WTC11 (cell line): ENCODE measurements at regions not wholly inside any gene's neighbourhood (a gene's known extent, or its start where the extent isn't known, plus 50 kb on each side); places are given as distances from the start of the nearest gene placed in this dataset.

ENCODE experiments used
- ATAC-seq: fragments of 200-7000 bp; cut with Tn5 transposase; 2 replicates; pipeline ENCODE4 v1.10.0; 2021; ENCODE audit warnings: mild to moderate bottlenecking, moderate library complexity
- CTCF ChIA-PET: fragments of 300-600 bp; sonication (Branson Sonifier 250); formaldehyde crosslinking; loops from one replicate; lab custom pipeline; 2021; ENCODE audit warnings: antibody characterized with exemption; lab: Charles Lee
- POLR2A ChIA-PET: fragments of 350-600 bp; sonication (Branson Sonifier 250); formaldehyde crosslinking; loops from one replicate; lab custom pipeline; 2021; ENCODE audit warnings: antibody characterized with exemption; lab: Charles Lee
- DNase-seq: peaks from one replicate; pipeline ENCODE4 v3.0.0; 2021; ENCODE audit warnings: low spot score
- H3K27ac Mint-ChIP-seq: 2 replicates; pipeline ENCODE4 v1.8.0; 2021; ENCODE audit warnings: mixed read lengths
- H3K27me3 Mint-ChIP-seq: 2 replicates; pipeline ENCODE4 v1.8.0; 2021; ENCODE audit warnings: low read depth, mild to moderate bottlenecking, moderate library complexity, mixed read lengths
- H3K36me3 Mint-ChIP-seq: 2 replicates; pipeline ENCODE4 v1.8.0; 2021; ENCODE audit warnings: mixed read lengths
- H3K4me1 Mint-ChIP-seq: 2 replicates; pipeline ENCODE4 v1.8.0; 2022; ENCODE audit warnings: mixed read lengths
- H3K4me3 Mint-ChIP-seq: 2 replicates; pipeline ENCODE4 v1.8.0; 2021; ENCODE audit warnings: mild to moderate bottlenecking, moderate library complexity, mixed read lengths
- H3K9me3 Mint-ChIP-seq: 2 replicates; pipeline ENCODE4 v1.8.0; 2021; ENCODE audit warnings: mixed read lengths
- ATF6 ChIP-seq: sonication (generic); formaldehyde crosslinking; IDR thresholded peaks from 2 replicates; pipeline ENCODE4 v1.8.1; 2023; ENCODE audit warnings: mild to moderate bottlenecking, missing genetic modification reagents
- CBFB ChIP-seq: sonication (generic); formaldehyde crosslinking; IDR thresholded peaks from 2 replicates; pipeline ENCODE4 v1.8.1; 2022; ENCODE audit warnings: mild to moderate bottlenecking, low read depth, missing genetic modification reagents
- ELF4 ChIP-seq: sonication (generic); formaldehyde crosslinking; IDR thresholded peaks from 2 replicates; pipeline ENCODE4 v1.8.1; 2022; ENCODE audit warnings: low read depth, mild to moderate bottlenecking, moderate library complexity, missing genetic modification reagents
- EMX1 ChIP-seq: fragments of 250-450 bp; sonication (Bioruptor Pico); IDR thresholded peaks from 2 replicates; pipeline ENCODE4 v1.8.0; 2021; ENCODE audit warnings: mild to moderate bottlenecking
- FOXP4 ChIP-seq: sonication (generic); formaldehyde crosslinking; IDR thresholded peaks from 2 replicates; pipeline ENCODE4 v1.8.0; 2022; ENCODE audit warnings: mild to moderate bottlenecking, missing genetic modification reagents
- HMGA2 ChIP-seq: fragments of 250-450 bp; sonication (Bioruptor Pico); IDR thresholded peaks from 2 replicates; pipeline ENCODE4 v1.4.0; 2021; ENCODE audit warnings: mild to moderate bottlenecking, moderate library complexity
- KAT7 ChIP-seq: sonication (generic); formaldehyde crosslinking; IDR thresholded peaks from 2 replicates; pipeline ENCODE4 v1.8.1; 2023; ENCODE audit warnings: missing genetic modification reagents, mild to moderate bottlenecking, borderline replicate concordance
- NFE2L1 ChIP-seq: sonication (generic); formaldehyde crosslinking; IDR thresholded peaks from 2 replicates; pipeline ENCODE4 v1.8.1; 2023; ENCODE audit warnings: missing genetic modification reagents
- PRRX2 ChIP-seq: fragments of 250-450 bp; sonication (Bioruptor Pico); IDR thresholded peaks from 2 replicates; pipeline ENCODE4 v1.8.0; 2021; ENCODE audit warnings: mild to moderate bottlenecking
- SMAD3 ChIP-seq: sonication (generic); formaldehyde crosslinking; IDR thresholded peaks from 2 replicates; pipeline ENCODE4 v1.8.0; 2022; ENCODE audit warnings: missing genetic modification reagents, mild to moderate bottlenecking, borderline replicate concordance
- SP1 ChIP-seq: sonication (generic); formaldehyde crosslinking; conservative IDR thresholded peaks from 2 replicates; pipeline ENCODE4 v1.8.1; 2022; ENCODE audit warnings: missing genetic modification reagents
- TEAD1 ChIP-seq: sonication (generic); formaldehyde crosslinking; IDR thresholded peaks from 2 replicates; pipeline ENCODE4 v1.8.0; 2022; ENCODE audit warnings: mild to moderate bottlenecking, missing genetic modification reagents
- TP53 ChIP-seq: sonication (generic); formaldehyde crosslinking; IDR thresholded peaks from 2 replicates; pipeline ENCODE4 v1.8.1; 2023; ENCODE audit warnings: mild to moderate bottlenecking, missing genetic modification reagents
- ZNF138 ChIP-seq: sonication (generic); formaldehyde crosslinking; conservative IDR thresholded peaks from 2 replicates; pipeline ENCODE4 v1.8.1; 2022; ENCODE audit warnings: mild to moderate bottlenecking, moderate library complexity, missing genetic modification reagents
- ZNF219 ChIP-seq: sonication (generic); formaldehyde crosslinking; IDR thresholded peaks from 2 replicates; pipeline ENCODE4 v1.8.0; 2023; ENCODE audit warnings: missing genetic modification reagents, mild to moderate bottlenecking, borderline replicate concordance
- TF ChIP-seq, protein P1 (sequence below): sonication (generic); formaldehyde crosslinking; IDR thresholded peaks from 2 replicates; pipeline ENCODE4 v1.8.0; 2022; ENCODE audit warnings: mild to moderate bottlenecking, missing genetic modification reagents
- TF ChIP-seq, protein P2 (sequence below): fragments of 250-450 bp; sonication (Bioruptor Pico); IDR thresholded peaks from 2 replicates; pipeline ENCODE4 v1.9.0; 2021; ENCODE audit warnings: mild to moderate bottlenecking

DNA sequence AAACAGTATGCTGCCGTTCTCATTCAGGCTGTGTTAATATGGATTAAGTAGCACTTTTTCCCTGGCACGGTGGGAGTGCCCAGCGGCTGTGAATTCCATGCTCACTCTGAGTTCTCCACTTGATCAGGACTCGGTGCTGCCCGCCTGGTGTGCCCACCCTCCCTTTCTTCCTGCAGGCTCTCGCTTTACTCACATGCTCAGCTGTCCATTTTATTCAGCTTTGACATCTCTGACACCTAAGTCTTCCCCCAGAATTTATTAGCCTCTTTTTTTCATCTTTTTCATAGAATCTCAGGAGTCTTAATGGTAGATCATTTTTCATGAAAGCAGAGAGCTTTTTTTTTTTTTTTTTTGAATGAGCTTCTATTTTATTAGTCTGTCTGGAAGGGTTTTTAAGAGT is 626.5 kb downstream of the IRX1 start:
- CTCF ChIA-PET = interaction anchor here (0.6 kb wide), 1 partner anchor 9 kb away, joined by 3 read pairs; no protein-coding TSS in a partner anchor
- TF ChIP-seq SMAD3 (no peak), CBFB (CRISPR knock-in tag) (no peak), TEAD1 (no peak), HMGA2 (CRISPR knock-in tag) (no peak), KAT7 (CRISPR knock-in tag) (no peak), TP53 (CRISPR knock-in tag) (no peak), NFE2L1 (CRISPR knock-in tag) (no peak), FOXP4 (CRISPR knock-in tag) (no peak), SP1 (no peak), EMX1 (CRISPR knock-in tag) (no peak)
- TF ChIP-seq, all 79 proteins: peak for 0
- H3K27ac Mint-ChIP-seq = no peak overlapping the region
- DNase-seq (no peak), ATAC-seq (no peak)
- no peaks in the 10 kb centered on the region for H3K9me3 Mint-ChIP-seq
- peaks cover 9% of the 10 kb centered on the region for H3K27me3 Mint-ChIP-seq
- POLR2A ChIA-PET = no interaction called here
- H3K4me1 Mint-ChIP-seq = peaks cover 8% of the 10 kb centered on the region; the same call in 1 of the 2 replicates
- H3K36me3 Mint-ChIP-seq = no peaks in the 10 kb centered on the region
- no peak overlapping the region for H3K4me3 Mint-ChIP-seq

DNA sequence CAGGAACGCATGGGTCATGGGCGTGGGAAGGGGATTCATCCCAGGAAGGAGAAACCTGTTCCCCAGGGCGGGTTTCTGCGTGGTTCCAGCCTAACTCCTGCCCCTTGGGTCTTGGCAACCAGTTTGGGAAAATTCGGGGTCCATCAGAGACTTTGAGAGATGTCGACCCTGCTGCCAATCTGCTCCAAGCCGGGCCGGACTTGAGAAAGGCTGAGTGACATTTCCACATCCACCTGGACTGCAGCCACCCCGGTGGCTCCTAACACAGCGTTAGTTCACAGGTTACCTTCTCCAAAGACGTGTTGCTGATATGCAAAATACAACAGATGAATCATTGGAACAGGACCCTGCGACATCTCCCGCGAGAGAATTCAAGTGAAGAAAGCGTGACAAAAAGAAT is 627.2 kb downstream of the IRX1 start:
- H3K27ac Mint-ChIP-seq = no peak overlapping the region

More for the DNA sequence above, 627.2 kb downstream of the IRX1 start:
- Mint-ChIP-seq H3K4me3 (no peak overlapping the region), H3K36me3 (no peaks in the 10 kb centered on the region), H3K27me3 (peaks cover 2% of the 10 kb centered on the region), H3K4me1 (peaks cover 4% of the 10 kb centered on the region; the same call in 1 of the 2 replicates), H3K9me3 (no peaks in the 10 kb centered on the region)
- ATAC-seq (no peak), DNase-seq (no peak)
- TF ChIP-seq, protein P1, sequence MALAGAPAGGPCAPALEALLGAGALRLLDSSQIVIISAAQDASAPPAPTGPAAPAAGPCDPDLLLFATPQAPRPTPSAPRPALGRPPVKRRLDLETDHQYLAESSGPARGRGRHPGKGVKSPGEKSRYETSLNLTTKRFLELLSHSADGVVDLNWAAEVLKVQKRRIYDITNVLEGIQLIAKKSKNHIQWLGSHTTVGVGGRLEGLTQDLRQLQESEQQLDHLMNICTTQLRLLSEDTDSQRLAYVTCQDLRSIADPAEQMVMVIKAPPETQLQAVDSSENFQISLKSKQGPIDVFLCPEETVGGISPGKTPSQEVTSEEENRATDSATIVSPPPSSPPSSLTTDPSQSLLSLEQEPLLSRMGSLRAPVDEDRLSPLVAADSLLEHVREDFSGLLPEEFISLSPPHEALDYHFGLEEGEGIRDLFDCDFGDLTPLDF = no peak
- TF ChIP-seq PRRX2 (CRISPR knock-in tag) (no peak), ELF4 (no peak), ATF6 (CRISPR knock-in tag) (no peak), ZNF138 (CRISPR knock-in tag) (no peak), ZNF219 (CRISPR knock-in tag) (no peak)
- TF ChIP-seq, protein P2, sequence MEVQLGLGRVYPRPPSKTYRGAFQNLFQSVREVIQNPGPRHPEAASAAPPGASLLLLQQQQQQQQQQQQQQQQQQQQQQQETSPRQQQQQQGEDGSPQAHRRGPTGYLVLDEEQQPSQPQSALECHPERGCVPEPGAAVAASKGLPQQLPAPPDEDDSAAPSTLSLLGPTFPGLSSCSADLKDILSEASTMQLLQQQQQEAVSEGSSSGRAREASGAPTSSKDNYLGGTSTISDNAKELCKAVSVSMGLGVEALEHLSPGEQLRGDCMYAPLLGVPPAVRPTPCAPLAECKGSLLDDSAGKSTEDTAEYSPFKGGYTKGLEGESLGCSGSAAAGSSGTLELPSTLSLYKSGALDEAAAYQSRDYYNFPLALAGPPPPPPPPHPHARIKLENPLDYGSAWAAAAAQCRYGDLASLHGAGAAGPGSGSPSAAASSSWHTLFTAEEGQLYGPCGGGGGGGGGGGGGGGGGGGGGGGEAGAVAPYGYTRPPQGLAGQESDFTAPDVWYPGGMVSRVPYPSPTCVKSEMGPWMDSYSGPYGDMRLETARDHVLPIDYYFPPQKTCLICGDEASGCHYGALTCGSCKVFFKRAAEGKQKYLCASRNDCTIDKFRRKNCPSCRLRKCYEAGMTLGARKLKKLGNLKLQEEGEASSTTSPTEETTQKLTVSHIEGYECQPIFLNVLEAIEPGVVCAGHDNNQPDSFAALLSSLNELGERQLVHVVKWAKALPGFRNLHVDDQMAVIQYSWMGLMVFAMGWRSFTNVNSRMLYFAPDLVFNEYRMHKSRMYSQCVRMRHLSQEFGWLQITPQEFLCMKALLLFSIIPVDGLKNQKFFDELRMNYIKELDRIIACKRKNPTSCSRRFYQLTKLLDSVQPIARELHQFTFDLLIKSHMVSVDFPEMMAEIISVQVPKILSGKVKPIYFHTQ (CRISPR knock-in tag) = no peak
- ChIA-PET POLR2A (no interaction called here), CTCF (interaction anchor here (0.6 kb wide), 1 partner anchor 8 kb away, joined by 3 read pairs; no protein-coding TSS in a partner anchor)
